GM12891 (cell line): ENCODE measurements at regions not wholly inside any gene's neighbourhood (a gene's known extent, or its start where the extent isn't known, plus 50 kb on each side); places are given as distances from the start of the nearest gene placed in this dataset.

Source experiments
- PAX5 ChIP-seq: IDR thresholded peaks from 2 replicates; pipeline ENCODE4 v1.6.1; 2011; ENCODE audit warnings: low read length, moderate library complexity, mild to moderate bottlenecking; ENCODE audit not compliant: insufficient read depth, severe bottlenecking
- POLR2A ChIP-seq: IDR thresholded peaks from 2 replicates; pipeline ENCODE4 v1.6.1; 2011; ENCODE audit warnings: low read depth, low read length, control low read depth
- POLR2AphosphoS5 ChIP-seq: IDR thresholded peaks from 2 replicates; pipeline ENCODE4 v1.6.1; 2011; ENCODE audit warnings: low read depth, low read length, control low read depth
- POU2F2 ChIP-seq: IDR thresholded peaks from 2 replicates; pipeline ENCODE4 v1.6.1; 2011; ENCODE audit warnings: low read depth, mild to moderate bottlenecking, control low read depth, low read length, moderate library complexity
- SPI1 ChIP-seq: IDR thresholded peaks from 2 replicates; pipeline ENCODE4 v1.6.1; 2011; ENCODE audit warnings: low read depth, low read length, control low read depth
- TAF1 ChIP-seq: IDR thresholded peaks from 2 replicates; pipeline ENCODE4 v1.6.1; 2011; ENCODE audit warnings: low read depth, low read length, control low read depth

DNA sequence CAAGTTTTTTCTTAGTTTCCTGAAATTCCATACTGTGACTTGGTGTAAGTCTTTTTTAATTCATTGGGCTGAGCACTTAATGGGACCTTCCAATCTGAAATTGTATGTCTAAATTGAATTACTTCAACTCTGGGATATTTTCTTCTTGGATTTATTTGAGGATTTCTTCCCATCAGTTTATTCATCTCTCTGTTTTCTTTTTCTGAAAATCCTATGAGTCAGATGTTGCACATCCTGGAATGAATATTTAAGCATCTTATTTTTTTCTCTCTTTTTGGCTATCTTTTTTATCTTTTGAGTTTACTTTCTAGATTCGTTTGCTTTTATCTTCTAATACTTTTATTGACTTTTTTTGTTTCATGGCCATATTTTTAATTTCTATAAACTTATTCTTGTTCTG, 55.4 kb upstream of the ACYP2 start:
- no peak for TF ChIP-seq POLR2AphosphoS5
- TF ChIP-seq POLR2A = no peak
- TF ChIP-seq POU2F2 = no peak
- no peak for TF ChIP-seq PAX5
- no peak for TF ChIP-seq TAF1
- no peak for TF ChIP-seq SPI1
